Sigmoid colon (tissue), 6 donors: ENCODE measurements at regions not wholly inside any gene's neighbourhood (a gene's known extent, or its start where the extent isn't known, plus 50 kb on each side); places are given as distances from the start of the nearest gene placed in this dataset.

Experiments
- DNase-seq: peaks from one replicate; pipeline ENCODE4 v3.0.0-alpha.2; 2019
- H3K27ac ChIP-seq, 4 donors: fragments of 200-600 bp; sonication (generic); one replicate each; pipeline ENCODE4 v1.5.1; 2016 to 2019; ENCODE audit warnings: mild to moderate bottlenecking in 1 of 4
- H3K27me3 ChIP-seq, 3 donors: fragments of 200-600 bp; sonication (generic); one replicate each; pipeline ENCODE4 v1.5.1; 2019; ENCODE audit warnings: mild to moderate bottlenecking in 1 of 3
- H3K36me3 ChIP-seq, 4 donors: fragments of 200-600 bp; sonication (generic); one replicate each; pipeline ENCODE4 v1.5.1; 2016 to 2019
- H3K4me1 ChIP-seq, 4 donors: fragments of 200-600 bp; sonication (generic); one replicate each; pipeline ENCODE4 v1.5.1; 2017 to 2019
- H3K4me3 ChIP-seq, 4 donors: fragments of 200-600 bp; sonication (generic); one replicate each; pipeline ENCODE4 v1.5.1; 2017 to 2019; ENCODE audit warnings: mild to moderate bottlenecking in 2 of 4, moderate library complexity in 1 of 4
- H3K9me3 ChIP-seq, 4 donors: fragments of 200-600 bp in 3 of 4; sonication (generic) in 3 of 4; one replicate each; pipeline versions ENCODE4 v1.5.1 to v1.6.1; 2013 to 2019
- EP300 ChIP-seq, 4 donors: sonication (generic); formaldehyde crosslinking; IDR thresholded peaks; one replicate each; pipeline ENCODE4 v1.6.1; 2017; ENCODE audit warnings: antibody characterized with exemption in 4 of 4
- POLR2A ChIP-seq, 2 donors: fragments of 450-650 bp; IDR thresholded peaks; one replicate each; pipeline ENCODE4 v1.6.1; 2016; ENCODE audit warnings: antibody characterized with exemption in 2 of 2, mild to moderate bottlenecking in 2 of 2, moderate library complexity in 2 of 2
- POLR2AphosphoS5 ChIP-seq, 4 donors: sonication (generic); formaldehyde crosslinking; IDR thresholded peaks; one replicate each; pipeline ENCODE4 v1.6.1; 2017; ENCODE audit warnings: antibody characterized with exemption in 4 of 4
- WGBS, 2 donors: extraction: QIAGEN DNeasy Blood & Tissue Kit; methylation state at CpG; one replicate each; pipeline ENCODE4 v1.1.7; 2013; 5-methylcytosine and 5-hydroxymethylcytosine counted together
- intact Hi-C: fragments of 100-400 bp; cut with DNase I; formaldehyde crosslinking; loops from one replicate; pipeline ENCODE4 v1.15.1; 2023
- TF ChIP-seq, protein P1 (sequence below), 4 experiments: fragments of 450-650 bp in 3 of 4; fragments of 200-600 bp in 1 of 4; IDR thresholded peaks; one replicate each; pipeline ENCODE4 v1.5.1; 2016 to 2019; ENCODE audit warnings: antibody characterized with exemption in 4 of 4, mild to moderate bottlenecking in 3 of 4, moderate library complexity in 2 of 4
- donor health status: healthy with polysubstance abuse.
- donor health status: healthy.

DNA sequence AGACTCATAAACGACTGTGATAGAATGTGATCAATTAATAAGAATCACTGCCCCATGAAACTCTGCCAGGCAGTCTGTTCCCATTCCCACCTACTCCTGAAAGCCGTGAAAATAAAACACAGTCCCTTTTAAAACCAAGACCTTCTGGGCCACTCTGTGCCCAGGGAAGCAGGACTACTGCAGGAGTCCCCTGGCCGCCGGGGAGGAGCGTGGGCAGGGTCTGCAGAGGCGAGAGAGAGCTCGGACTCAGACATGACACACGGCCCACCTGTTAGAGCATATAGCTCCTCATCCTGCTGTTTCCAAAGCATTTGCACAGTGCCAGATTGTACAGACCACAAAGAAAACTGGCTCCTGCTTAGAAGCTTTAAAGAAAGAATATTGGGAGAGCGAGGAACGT, 400.5 kb downstream of the SHANK2 start:
- intact Hi-C loops: no loop called here
- H3K27me3 ChIP-seq: no peaks in the 10 kb centered on the region
- TF ChIP-seq POLR2AphosphoS5 (IDR thresholded peaks at IDR 0.05) (no peak), POLR2A (IDR thresholded peaks at IDR 0.05) (no peak), EP300 (IDR thresholded peaks at IDR 0.05) (no peak)
- TF ChIP-seq, protein P1, sequence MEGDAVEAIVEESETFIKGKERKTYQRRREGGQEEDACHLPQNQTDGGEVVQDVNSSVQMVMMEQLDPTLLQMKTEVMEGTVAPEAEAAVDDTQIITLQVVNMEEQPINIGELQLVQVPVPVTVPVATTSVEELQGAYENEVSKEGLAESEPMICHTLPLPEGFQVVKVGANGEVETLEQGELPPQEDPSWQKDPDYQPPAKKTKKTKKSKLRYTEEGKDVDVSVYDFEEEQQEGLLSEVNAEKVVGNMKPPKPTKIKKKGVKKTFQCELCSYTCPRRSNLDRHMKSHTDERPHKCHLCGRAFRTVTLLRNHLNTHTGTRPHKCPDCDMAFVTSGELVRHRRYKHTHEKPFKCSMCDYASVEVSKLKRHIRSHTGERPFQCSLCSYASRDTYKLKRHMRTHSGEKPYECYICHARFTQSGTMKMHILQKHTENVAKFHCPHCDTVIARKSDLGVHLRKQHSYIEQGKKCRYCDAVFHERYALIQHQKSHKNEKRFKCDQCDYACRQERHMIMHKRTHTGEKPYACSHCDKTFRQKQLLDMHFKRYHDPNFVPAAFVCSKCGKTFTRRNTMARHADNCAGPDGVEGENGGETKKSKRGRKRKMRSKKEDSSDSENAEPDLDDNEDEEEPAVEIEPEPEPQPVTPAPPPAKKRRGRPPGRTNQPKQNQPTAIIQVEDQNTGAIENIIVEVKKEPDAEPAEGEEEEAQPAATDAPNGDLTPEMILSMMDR (IDR thresholded peaks at IDR 0.05): no peak
- no peaks in the 10 kb centered on the region for H3K9me3 ChIP-seq
- DNase-seq: no peak
- H3K4me3 ChIP-seq: no peak overlapping the region
- no peaks in the 10 kb centered on the region for H3K4me1 ChIP-seq
- H3K36me3 ChIP-seq: no peaks in the 10 kb centered on the region
- 91 to 97% methylated on average over 10 of the region's 10 CpGs for WGBS, 2 donors
- H3K27ac ChIP-seq: no peak overlapping the region

DNA sequence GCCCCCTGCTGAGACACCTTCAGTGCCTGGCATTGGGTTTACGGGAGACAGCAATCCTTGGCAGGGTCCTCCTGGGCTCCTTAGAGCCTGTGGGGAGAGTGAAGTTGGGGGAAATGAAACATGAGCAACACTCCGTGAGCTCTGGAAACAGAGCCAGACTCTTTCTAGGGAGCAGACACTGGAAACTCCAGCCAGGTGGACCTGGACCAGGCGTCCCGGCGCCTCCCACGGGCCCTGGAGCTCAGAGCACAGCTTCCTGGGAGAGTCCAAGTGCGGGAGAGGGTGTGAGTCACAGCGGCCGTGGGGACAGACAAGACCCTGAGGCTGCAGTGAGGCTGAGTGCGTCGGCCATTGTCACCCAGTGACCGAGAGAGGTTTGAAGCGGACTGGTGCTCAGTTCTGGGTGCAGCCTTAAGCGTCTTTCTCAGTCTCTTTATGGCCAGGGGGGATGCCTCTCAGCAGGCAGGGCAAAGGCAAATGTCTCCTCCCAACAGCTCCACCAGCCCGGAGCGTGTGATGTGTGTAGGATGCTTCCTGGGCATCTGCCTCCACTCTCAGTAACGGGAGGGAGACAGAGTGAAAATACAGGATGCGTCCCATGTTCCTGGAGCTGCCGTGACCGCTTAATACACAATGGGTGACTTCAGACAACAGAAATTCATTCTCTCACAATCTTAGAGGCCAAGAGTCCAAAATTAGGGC, 399.2 kb downstream of the SHANK2 start:
- DNase-seq: no peak
- intact Hi-C loops: no loop called here
- Histone ChIP-seq H3K9me3 (no peaks in the 10 kb centered on the region), H3K36me3 (no peaks in the 10 kb centered on the region), H3K4me1 (no peaks in the 10 kb centered on the region), H3K27ac (no peak overlapping the region), H3K27me3 (no peaks in the 10 kb centered on the region), H3K4me3 (no peak overlapping the region)
- WGBS, 2 donors: 88 to 94% methylated on average over 20 of the region's 20 CpGs
- TF ChIP-seq, protein P1 (IDR thresholded peaks at IDR 0.05): no peak
- TF ChIP-seq POLR2A (IDR thresholded peaks at IDR 0.05) (no peak), POLR2AphosphoS5 (IDR thresholded peaks at IDR 0.05) (no peak), EP300 (IDR thresholded peaks at IDR 0.05) (no peak)

DNA sequence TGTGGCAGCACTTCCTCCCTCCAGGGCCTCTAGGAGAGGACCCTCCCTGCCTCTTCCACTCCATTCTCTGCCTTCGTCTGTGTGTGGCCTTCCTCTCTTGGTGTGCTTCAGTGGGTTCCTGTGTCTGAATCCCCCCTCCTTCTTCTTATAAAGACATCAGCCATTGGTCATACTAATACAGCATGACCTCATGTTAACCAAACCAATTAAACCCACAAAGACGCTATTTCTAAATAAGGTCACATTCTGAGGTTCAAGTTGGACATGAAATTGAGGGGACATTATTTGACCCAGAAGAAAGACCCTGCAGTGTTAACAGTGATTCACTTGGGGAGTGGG, 398.6 kb downstream of the SHANK2 start:
- Histone ChIP-seq H3K36me3 (no peaks in the 10 kb centered on the region), H3K27ac (no peak overlapping the region), H3K9me3 (no peaks in the 10 kb centered on the region), H3K4me1 (no peaks in the 10 kb centered on the region), H3K4me3 (no peak overlapping the region), H3K27me3 (no peaks in the 10 kb centered on the region)
- intact Hi-C loops: no loop called here
- no peak for DNase-seq
- WGBS, 2 donors: 69 to 90% methylated on average over 2 of the region's 2 CpGs
- TF ChIP-seq EP300 (IDR thresholded peaks at IDR 0.05) (no peak), POLR2A (IDR thresholded peaks at IDR 0.05) (no peak), POLR2AphosphoS5 (IDR thresholded peaks at IDR 0.05) (no peak)
- TF ChIP-seq, protein P1 (IDR thresholded peaks at IDR 0.05): no peak

DNA sequence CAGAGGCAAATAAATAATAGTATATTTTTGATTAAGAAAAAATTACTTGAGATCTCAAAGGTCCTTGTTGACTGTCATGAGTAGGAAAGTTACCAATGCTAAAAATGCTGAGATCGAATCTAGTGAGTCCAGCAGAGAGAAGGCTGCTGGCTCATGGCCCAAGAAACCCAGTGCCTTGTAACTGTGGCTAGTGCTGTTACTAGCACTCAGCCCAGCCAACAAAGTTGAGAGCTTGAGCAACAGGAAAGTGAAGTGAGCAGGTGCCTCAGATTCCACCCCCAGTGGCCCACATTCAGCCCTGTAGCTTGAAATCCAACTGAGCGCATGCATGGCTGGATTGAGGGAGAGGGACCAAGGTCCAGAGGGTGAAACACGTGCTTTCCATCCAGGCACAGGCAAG, 398.2 kb downstream of the SHANK2 start:
- DNase-seq: no peak
- intact Hi-C loops: no loop called here
- TF ChIP-seq EP300 (IDR thresholded peaks at IDR 0.05) (no peak), POLR2A (IDR thresholded peaks at IDR 0.05) (no peak), POLR2AphosphoS5 (IDR thresholded peaks at IDR 0.05) (no peak)
- TF ChIP-seq, protein P1 (IDR thresholded peaks at IDR 0.05): no peak
- Histone ChIP-seq H3K4me1 (no peaks in the 10 kb centered on the region), H3K27ac (no peak overlapping the region), H3K27me3 (no peaks in the 10 kb centered on the region), H3K36me3 (no peaks in the 10 kb centered on the region), H3K9me3 (no peaks in the 10 kb centered on the region), H3K4me3 (no peak overlapping the region)
- 89 to 92% methylated on average over 3 of the region's 3 CpGs for WGBS, 2 donors
